Ascending aorta (tissue), 2 donors: ENCODE measurements at regions not wholly inside any gene's neighbourhood (a gene's known extent, or its start where the extent isn't known, plus 50 kb on each side); places are given as distances from the start of the nearest gene placed in this dataset.

Source experiments
- DNase-seq, 2 donors: peaks; one replicate each; pipeline ENCODE4 v3.0.0-alpha.2; 2019; ENCODE audit warnings: low spot score in 2 of 2
- H3K27ac ChIP-seq, 2 donors: fragments of 200-600 bp; sonication (generic); one replicate each; pipeline ENCODE4 v1.5.1; 2016 to 2017; ENCODE audit warnings: mild to moderate bottlenecking in 1 of 2
- H3K27me3 ChIP-seq: fragments of 200-600 bp; sonication (generic); one replicate; pipeline ENCODE4 v1.5.1; 2017
- H3K36me3 ChIP-seq, 2 donors: fragments of 200-600 bp; sonication (generic); one replicate each; pipeline ENCODE4 v1.5.1; 2016
- H3K4me1 ChIP-seq, 2 donors: fragments of 200-600 bp; sonication (generic); one replicate each; pipeline ENCODE4 v1.5.1; 2016 to 2017; ENCODE audit warnings: mild to moderate bottlenecking in 1 of 2
- H3K4me3 ChIP-seq, 2 donors: fragments of 200-600 bp; sonication (generic); one replicate each; pipeline ENCODE4 v1.5.1; 2016 to 2017; ENCODE audit warnings: mild to moderate bottlenecking in 1 of 2
- H3K9me3 ChIP-seq, 2 donors: fragments of 200-600 bp; sonication (generic); one replicate each; pipeline ENCODE4 v1.5.1; 2016
- CTCF ChIP-seq, 3 experiments: fragments of 200-600 bp in 2 of 3; fragments of 450-650 bp in 1 of 3; sonication (generic) in 2 of 3; IDR thresholded peaks; one replicate each; pipeline ENCODE4 v1.5.1; 2016 to 2019; ENCODE audit warnings: antibody characterized with exemption in 3 of 3, mild to moderate bottlenecking in 1 of 3, moderate library complexity in 1 of 3
- intact Hi-C: fragments of 100-400 bp; cut with DNase I; formaldehyde crosslinking; loops from one replicate; pipeline ENCODE4 v1.15.1; 2023

GRCh38 chr15:95981209-95981608, 349.3 kb upstream of the NR2F2 start:
- Histone ChIP-seq H3K4me3 (no peak overlapping the region), H3K27ac (no peak overlapping the region), H3K27me3 (no peaks in the 10 kb centered on the region), H3K36me3 (no peaks in the 10 kb centered on the region), H3K4me1 (no peaks in the 10 kb centered on the region), H3K9me3 (no peaks in the 10 kb centered on the region)
- intact Hi-C loops = no loop called here
- TF ChIP-seq CTCF (IDR thresholded peaks at IDR 0.05) = no peak
- DNase-seq = no peak

GRCh38 chr15:95987299-95987698, 343.2 kb upstream of the NR2F2 start:
- H3K36me3 ChIP-seq = no peaks in the 10 kb centered on the region
- H3K4me1 ChIP-seq = no peaks in the 10 kb centered on the region
- intact Hi-C loops = no loop called here
- no peak for DNase-seq
- no peaks in the 10 kb centered on the region for H3K9me3 ChIP-seq
- TF ChIP-seq CTCF (IDR thresholded peaks at IDR 0.05) = no peak
- H3K27me3 ChIP-seq = no peaks in the 10 kb centered on the region
- H3K27ac ChIP-seq = no peak overlapping the region
- no peak overlapping the region for H3K4me3 ChIP-seq

GRCh38 chr15:95987886-95988573, 342.5 kb upstream of the NR2F2 start:
- H3K4me3 ChIP-seq = no peak overlapping the region
- TF ChIP-seq CTCF (IDR thresholded peaks at IDR 0.05) = no peak
- no peaks in the 10 kb centered on the region for H3K9me3 ChIP-seq
- no peaks in the 10 kb centered on the region for H3K36me3 ChIP-seq
- DNase-seq = no peak
- H3K4me1 ChIP-seq = no peaks in the 10 kb centered on the region
- no peaks in the 10 kb centered on the region for H3K27me3 ChIP-seq
- no peak overlapping the region for H3K27ac ChIP-seq
- intact Hi-C loops = no loop called here

- Histone ChIP-seq H3K27ac (no peak overlapping the region), H3K4me1 (no peaks in the 10 kb centered on the region), H3K9me3 (no peaks in the 10 kb centered on the region), H3K4me3 (no peak overlapping the region), H3K27me3 (no peaks in the 10 kb centered on the region), H3K36me3 (no peaks in the 10 kb centered on the region)
- intact Hi-C loops = no loop called here
- no peak for DNase-seq
- no peak for TF ChIP-seq CTCF (IDR thresholded peaks at IDR 0.05)
Measured at GRCh38 chr15:95988574-95988887, 342.0 kb upstream of the NR2F2 start.

- intact Hi-C loops = no loop called here
- no peaks in the 10 kb centered on the region for H3K4me1 ChIP-seq
- DNase-seq = no peak
- H3K27me3 ChIP-seq = no peaks in the 10 kb centered on the region
- H3K36me3 ChIP-seq = no peaks in the 10 kb centered on the region
- no peak for TF ChIP-seq CTCF (IDR thresholded peaks at IDR 0.05)
- H3K9me3 ChIP-seq = no peaks in the 10 kb centered on the region
- H3K27ac ChIP-seq = no peak overlapping the region
- no peak overlapping the region for H3K4me3 ChIP-seq
Measured at GRCh38 chr15:95989392-95989791, 341.1 kb upstream of the NR2F2 start.

GRCh38 chr15:95990833-95991232, 339.7 kb upstream of the NR2F2 start:
- Histone ChIP-seq H3K4me3 (no peak overlapping the region), H3K4me1 (no peaks in the 10 kb centered on the region), H3K36me3 (no peaks in the 10 kb centered on the region), H3K9me3 (no peaks in the 10 kb centered on the region), H3K27ac (no peak overlapping the region), H3K27me3 (no peaks in the 10 kb centered on the region)
- no peak for TF ChIP-seq CTCF (IDR thresholded peaks at IDR 0.05)
- intact Hi-C loops = no loop called here
- DNase-seq = no peak
